Bronchial epithelial cell (primary cell): ENCODE measurements at regions not wholly inside any gene's neighbourhood (a gene's known extent, or its start where the extent isn't known, plus 50 kb on each side); places are given as distances from the start of the nearest gene placed in this dataset.

Experiments
- DNase-seq: peaks from one replicate; pipeline ENCODE4 v3.0.0-alpha.2; 2010; ENCODE audit warnings: low read depth
- FAIRE-seq: peaks from 2 replicates; lab custom pipeline; 2011; peaks lifted over from hg19 to GRCh38; lab: Jason Lieb, UNC
- H3K27me3 ChIP-seq: 2 replicates; pipeline ENCODE4 v1.5.1; 2011; ENCODE audit warnings: low read length; ENCODE audit not compliant: control insufficient read depth, insufficient read depth
- H3K36me3 ChIP-seq: 2 replicates; pipeline ENCODE4 v1.5.1; 2011; ENCODE audit warnings: low read length; ENCODE audit not compliant: control insufficient read depth, insufficient read depth
- H3K4me3 ChIP-seq: 2 replicates; pipeline ENCODE4 v1.5.1; 2011; ENCODE audit warnings: mild to moderate bottlenecking, low read depth, low read length, control low read depth
- TF ChIP-seq, protein P1 (sequence below): IDR thresholded peaks from 2 replicates; pipeline ENCODE4 v1.5.1; 2011; ENCODE audit warnings: mild to moderate bottlenecking, moderate library complexity, low read length, control low read depth, inconsistent platforms; ENCODE audit not compliant: insufficient read depth, severe bottlenecking

DNA sequence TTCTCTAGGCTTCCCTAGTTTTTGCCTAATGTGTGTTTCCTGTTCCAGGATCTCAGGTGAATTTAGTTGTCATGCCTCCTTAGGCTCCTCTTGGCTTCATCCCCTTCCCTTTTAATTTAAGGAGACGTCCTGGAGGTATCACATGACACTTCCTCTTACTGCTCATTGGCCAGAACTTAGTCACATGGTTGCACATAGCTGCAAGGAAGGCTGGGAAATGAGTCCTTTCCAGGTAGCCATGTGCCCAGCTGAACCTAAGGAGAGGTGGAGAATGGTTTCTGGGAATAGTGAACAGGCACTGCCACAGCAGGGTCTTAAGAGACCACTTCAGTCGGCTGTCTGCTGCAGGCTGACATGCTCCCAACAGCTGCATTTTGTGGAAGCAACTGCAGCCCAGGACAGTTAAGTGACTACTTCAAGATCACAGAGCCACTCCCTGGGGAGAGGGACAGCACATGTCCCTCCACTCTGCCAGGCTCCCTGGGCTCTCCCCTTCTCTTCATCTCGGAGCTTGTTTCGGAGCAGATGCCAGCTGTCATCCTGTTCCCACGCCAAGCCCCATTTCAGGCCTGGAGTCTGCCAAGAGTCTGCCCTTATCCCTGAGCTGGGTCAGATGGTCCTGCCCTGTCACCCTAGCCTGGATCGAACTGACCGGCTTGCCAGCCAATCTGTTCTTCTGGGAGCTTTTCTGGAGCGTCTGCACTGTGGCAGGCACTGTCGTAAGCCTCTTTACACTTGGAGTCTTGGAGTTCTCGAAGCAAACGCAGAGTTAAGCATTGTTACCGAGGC lies 81.4 kb upstream of the FOXF1 start:
- DNase-seq = no peak
- Histone ChIP-seq H3K36me3 (no peaks in the 10 kb centered on the region), H3K4me3 (no peak overlapping the region), H3K27me3 (no peaks in the 10 kb centered on the region)
- FAIRE-seq = no peak
- TF ChIP-seq, protein P1, sequence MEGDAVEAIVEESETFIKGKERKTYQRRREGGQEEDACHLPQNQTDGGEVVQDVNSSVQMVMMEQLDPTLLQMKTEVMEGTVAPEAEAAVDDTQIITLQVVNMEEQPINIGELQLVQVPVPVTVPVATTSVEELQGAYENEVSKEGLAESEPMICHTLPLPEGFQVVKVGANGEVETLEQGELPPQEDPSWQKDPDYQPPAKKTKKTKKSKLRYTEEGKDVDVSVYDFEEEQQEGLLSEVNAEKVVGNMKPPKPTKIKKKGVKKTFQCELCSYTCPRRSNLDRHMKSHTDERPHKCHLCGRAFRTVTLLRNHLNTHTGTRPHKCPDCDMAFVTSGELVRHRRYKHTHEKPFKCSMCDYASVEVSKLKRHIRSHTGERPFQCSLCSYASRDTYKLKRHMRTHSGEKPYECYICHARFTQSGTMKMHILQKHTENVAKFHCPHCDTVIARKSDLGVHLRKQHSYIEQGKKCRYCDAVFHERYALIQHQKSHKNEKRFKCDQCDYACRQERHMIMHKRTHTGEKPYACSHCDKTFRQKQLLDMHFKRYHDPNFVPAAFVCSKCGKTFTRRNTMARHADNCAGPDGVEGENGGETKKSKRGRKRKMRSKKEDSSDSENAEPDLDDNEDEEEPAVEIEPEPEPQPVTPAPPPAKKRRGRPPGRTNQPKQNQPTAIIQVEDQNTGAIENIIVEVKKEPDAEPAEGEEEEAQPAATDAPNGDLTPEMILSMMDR = no peak

DNA sequence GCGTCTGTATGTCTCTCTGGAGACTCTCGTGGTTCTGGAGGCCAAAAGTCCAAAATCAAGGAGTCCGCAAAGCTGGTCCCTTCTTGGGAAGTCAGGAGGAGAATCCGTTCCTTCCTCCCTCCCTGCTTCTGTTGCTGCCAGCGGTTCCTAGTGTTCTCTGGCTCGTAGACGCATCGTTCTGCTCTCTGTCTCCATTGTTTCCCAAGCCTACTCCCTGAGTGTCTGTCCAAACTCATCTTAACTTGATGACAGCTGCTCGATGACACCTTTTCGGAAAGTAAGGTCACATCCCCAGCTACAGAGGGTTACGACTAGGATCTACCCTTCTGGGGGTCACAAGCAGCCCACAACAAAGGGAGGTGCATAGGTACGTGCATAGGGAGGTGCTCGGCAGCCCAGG lies 80.7 kb upstream of the FOXF1 start:
- no peak for FAIRE-seq
- DNase-seq = no peak
- H3K4me3 ChIP-seq = no peak overlapping the region
- no peaks in the 10 kb centered on the region for H3K27me3 ChIP-seq
- TF ChIP-seq, protein P1 = no peak
- no peaks in the 10 kb centered on the region for H3K36me3 ChIP-seq

DNA sequence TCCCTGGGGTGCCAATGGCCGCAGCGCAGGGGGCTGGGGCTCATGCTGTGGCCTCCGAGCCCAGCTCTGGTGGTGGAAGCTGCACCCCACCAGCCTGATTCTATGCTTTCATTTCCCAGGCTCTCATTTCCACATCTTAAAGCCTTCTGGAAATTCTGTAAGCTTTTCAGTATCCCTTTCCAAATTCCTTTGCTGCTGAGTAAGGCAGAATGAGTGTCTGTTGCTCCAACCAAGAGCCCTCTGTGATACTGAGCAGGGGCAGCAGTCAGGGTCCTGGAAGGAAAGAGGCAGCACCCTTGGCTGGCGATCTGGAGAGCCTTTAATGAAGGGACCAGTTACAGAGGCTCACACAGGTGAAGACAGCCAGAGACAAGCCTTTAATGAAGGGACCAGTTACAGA lies 79.5 kb upstream of the FOXF1 start:
- no peak for FAIRE-seq
- TF ChIP-seq, protein P1 = no peak
- DNase-seq = no peak
- Histone ChIP-seq H3K4me3 (no peak overlapping the region), H3K27me3 (no peaks in the 10 kb centered on the region), H3K36me3 (no peaks in the 10 kb centered on the region)

DNA sequence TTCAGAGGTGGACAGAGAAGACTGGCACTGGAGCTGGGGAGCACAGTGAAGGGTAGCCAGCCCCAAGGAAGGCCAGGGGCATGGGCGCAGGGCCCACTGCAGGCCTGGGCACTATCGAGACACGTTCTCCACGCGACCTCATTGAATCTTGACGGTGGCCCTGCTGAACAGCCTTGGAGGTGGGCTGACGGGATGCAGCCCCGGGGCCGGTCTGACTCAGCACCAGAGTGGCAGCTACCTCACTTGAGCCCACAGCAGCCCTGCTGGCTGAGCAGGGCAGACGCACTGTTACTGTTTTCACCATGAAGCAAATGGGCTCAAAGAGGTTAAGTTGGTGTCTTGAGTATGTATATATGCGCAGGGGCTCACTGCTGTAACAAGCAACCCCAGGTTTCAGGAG lies 78.8 kb upstream of the FOXF1 start:
- H3K36me3 ChIP-seq = no peaks in the 10 kb centered on the region
- no peak overlapping the region for H3K4me3 ChIP-seq
- H3K27me3 ChIP-seq = no peaks in the 10 kb centered on the region
- no peak for FAIRE-seq
- TF ChIP-seq, protein P1 = no peak
- DNase-seq = no peak

DNA sequence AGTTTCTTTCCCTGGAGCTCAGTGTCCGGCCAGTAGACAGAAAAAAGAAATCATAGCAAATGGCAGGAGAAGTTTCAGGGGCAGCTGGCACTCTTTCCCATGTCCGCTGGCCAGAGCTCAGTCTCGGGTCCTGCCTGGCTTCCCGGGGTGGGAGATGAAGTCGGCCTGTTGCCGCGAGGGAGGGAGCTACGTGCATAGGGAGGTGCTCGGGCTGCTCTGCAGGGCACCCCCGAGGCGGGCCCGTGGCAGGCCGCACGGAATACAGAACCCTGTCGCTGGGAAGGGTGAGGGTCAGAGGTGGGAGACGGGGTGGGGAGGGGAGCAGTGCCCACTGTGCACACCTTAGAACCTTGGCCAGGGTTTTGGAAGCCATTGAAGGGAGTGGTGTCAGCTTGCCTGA lies 78.3 kb upstream of the FOXF1 start:
- FAIRE-seq (no peak), DNase-seq (no peak)
- Histone ChIP-seq H3K4me3 (no peak overlapping the region), H3K36me3 (no peaks in the 10 kb centered on the region), H3K27me3 (no peaks in the 10 kb centered on the region)
- TF ChIP-seq, protein P1 = no peak

DNA sequence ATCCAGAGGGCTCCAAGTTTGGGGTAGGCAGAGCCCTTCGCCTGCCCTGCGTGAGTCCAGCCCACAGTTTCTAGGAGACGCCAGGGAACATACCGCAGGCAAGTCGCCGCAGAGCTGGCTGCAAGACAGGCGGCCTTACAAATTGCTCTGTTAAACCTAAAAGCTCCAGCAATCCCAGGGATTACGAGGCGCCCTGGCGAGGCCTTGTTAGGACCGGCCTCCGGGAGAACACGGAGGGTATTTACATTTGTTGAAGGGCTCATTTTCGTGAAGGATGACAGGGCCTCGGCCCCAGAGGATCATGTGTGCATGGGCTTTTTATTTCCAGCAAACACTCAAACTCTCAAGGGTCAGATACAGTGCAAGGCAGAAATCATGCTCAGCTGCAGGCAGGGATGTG lies 77.6 kb upstream of the FOXF1 start:
- Histone ChIP-seq H3K4me3 (no peak overlapping the region), H3K36me3 (no peaks in the 10 kb centered on the region), H3K27me3 (no peaks in the 10 kb centered on the region)
- FAIRE-seq (no peak), DNase-seq (no peak)
- TF ChIP-seq, protein P1 = no peak
